ENCODE measurements at regions not wholly inside any gene's neighbourhood (a gene's known extent, or its start where the extent isn't known, plus 50 kb on each side); places are given as distances from the start of the nearest gene placed in this dataset.

GRCh38 chr16:31664683-31665482 is 137.2 kb downstream of the AHSP start:
- TF ChIP-seq POLR2A (IDR thresholded peaks at IDR 0.05) (no peak), CTCF (IDR thresholded peaks at IDR 0.05) (no peak)
